T-helper 9 cell (primary cell): ENCODE measurements at regions not wholly inside any gene's neighbourhood (a gene's known extent, or its start where the extent isn't known, plus 50 kb on each side); places are given as distances from the start of the nearest gene placed in this dataset.

ENCODE experiments used
- DNase-seq: peaks from one replicate; pipeline ENCODE4 v3.0.0-alpha.2; 2020

GRCh38 chr7:41878309-41879295 is 175.7 kb upstream of the INHBA start:
- no peak for DNase-seq

GRCh38 chr7:41877118-41877517 is 174.2 kb upstream of the INHBA start:
- DNase-seq: no peak

DNA sequence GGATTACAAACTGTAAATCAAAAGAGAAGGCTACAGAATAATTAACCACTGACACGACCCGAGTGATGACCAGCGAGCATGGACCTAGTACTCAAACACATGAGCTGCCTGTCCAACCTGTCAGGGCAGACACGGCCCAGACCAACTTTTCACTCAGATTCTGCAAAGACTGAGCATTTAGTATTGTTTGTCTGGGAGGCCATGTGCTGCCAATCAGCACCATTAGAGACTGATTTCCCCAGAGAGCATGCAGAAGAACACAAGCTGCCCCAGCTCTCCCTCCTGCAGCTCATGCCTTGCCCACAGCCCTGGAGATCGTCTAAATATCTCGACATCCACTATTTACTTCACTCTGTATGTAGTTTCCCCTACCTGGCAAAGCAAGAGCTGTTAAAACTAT is 172.6 kb upstream of the INHBA start:
- no peak for DNase-seq

DNA sequence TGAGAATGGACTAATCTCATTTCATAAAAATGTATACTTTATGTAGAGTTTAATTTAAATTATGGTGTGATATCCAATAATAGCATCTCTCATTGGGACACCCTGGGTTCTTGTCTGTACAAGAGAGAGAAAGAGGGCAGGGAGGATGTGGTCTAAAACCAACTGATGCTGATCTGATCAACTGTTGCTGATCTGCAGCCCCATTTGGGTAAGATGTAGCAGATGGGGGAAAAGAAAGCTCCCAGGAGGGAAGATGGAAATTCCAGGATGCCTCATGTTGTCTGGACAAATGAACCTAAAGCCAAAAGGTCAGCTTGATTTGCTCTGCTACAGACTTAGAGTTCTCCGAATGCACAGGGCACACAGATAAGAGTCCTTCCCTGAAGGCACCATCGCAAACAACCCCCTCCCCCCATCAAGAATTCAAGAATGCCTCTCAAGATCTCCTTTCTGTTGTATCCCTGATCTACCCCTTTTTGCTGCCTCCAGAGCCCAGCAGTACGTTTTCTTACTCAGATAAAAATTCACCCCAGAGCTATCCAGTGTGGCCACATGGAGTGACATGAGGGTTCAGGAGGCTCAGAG is 171.4 kb upstream of the INHBA start:
- no peak for DNase-seq

DNA sequence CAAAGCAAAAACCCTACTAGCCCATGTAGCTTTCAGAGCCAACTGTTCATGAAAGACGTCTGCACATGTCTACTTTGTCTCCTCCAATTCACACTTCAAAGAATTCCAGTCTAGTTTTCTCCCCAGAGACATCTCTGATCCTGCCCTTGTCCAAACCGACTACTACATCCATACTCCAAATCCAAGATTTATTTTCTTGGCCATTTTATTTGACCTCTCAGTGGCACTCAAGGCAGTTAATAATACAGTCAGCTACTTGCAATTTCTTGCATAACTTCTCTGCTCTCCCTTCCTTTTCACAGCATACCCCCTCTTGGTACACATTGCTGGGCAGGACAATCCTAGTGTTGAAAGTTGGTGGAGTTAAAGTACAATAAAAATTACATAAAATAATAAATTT is 170.9 kb upstream of the INHBA start:
- DNase-seq: no peak

GRCh38 chr7:41872966-41873365 is 170.1 kb upstream of the INHBA start:
- no peak for DNase-seq

- DNase-seq: no peak
Measured at GRCh38 chr7:41870461-41871138, 167.7 kb upstream of the INHBA start.

DNA sequence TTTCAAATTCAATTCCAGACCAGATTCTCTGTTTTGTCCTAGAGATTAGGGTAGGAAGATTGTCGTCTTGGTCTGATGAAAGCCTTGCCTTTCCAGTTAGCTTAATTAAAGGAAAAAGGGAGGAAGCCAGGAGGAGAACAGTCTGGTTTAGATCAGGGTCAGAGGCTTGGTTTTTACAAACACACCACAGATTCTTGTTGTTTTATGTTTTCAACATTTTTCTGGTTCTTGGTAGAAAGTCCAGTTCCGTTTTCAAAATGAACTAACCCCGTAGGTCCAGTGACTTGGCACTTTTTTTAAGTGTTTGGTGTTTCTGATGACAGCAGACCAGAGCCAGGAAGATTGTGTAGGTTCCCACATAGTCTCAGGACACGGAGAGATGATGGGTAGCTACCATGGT is 167.1 kb upstream of the INHBA start:
- no peak for DNase-seq

- no peak for DNase-seq
Measured at GRCh38 chr7:41869596-41869995, 166.7 kb upstream of the INHBA start.

DNA sequence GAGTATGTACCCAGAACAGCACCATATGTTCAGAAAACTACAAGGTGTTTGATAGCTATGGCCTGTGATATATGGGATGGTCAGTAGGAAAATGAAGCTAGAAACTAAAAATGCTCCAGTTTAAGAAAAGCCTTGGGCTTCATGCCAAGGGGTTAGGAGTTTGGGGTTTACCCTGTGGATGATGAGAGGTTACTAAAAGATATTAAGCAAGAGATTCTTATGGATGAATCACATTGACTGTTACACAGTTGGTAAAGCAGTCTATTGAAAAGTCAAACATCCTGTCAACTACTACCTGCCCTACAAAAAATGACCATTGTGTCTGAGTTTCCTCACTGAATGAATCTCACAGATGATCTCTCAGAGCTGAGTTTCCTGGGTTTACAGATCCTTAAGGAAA is 166.2 kb upstream of the INHBA start:
- no peak for DNase-seq

GRCh38 chr7:41867639-41868280 is 164.9 kb upstream of the INHBA start:
- no peak for DNase-seq

DNA sequence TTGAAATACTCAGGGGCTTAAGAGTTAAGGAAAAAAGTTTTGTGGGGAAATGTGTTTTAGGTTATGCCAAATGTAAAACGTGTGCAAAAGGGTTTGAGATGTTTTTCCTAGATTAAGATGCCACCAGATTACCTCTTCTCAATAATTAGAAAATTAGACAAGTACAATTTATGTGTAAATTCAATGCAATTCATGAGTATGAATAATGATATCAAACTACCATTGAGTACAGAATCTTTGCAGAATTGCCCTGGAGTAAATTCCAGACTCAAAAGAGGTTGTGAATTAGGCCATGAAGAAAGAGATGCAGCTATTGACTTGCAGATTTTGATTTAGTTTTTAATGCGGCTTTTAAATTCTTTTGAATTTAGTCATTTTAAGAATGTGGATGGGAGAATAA is 159.4 kb upstream of the INHBA start:
- DNase-seq: no peak

- DNase-seq: no peak
Measured at GRCh38 chr7:41861642-41862041, 158.8 kb upstream of the INHBA start.

DNA sequence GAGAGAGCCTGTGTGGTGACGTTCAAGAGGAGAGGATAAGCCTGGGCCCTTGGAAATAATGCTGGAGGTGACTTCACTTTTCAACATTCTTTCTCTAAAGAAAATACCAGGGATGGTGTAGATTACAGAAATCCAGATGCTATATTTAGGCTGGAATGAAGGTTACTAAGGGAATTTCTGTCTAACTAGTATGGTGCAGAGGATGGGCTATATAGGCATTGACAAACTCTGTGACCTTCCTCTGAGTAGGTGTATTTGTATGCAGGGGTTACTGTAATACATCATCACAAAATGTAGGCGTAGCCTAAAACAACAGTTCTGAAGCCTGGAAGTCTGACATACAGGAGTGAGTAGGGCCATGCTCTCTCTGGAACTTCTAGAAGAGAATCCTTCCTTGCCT is 155.3 kb upstream of the INHBA start:
- DNase-seq: no peak

GRCh38 chr7:41855798-41856197 is 152.9 kb upstream of the INHBA start:
- no peak for DNase-seq

GRCh38 chr7:41847606-41848005 is 144.7 kb upstream of the INHBA start:
- DNase-seq: no peak

- no peak for DNase-seq
Measured at GRCh38 chr7:41847151-41847550, 144.3 kb upstream of the INHBA start.

- DNase-seq: no peak
Measured at GRCh38 chr7:41842956-41843355, 140.1 kb upstream of the INHBA start.

DNA sequence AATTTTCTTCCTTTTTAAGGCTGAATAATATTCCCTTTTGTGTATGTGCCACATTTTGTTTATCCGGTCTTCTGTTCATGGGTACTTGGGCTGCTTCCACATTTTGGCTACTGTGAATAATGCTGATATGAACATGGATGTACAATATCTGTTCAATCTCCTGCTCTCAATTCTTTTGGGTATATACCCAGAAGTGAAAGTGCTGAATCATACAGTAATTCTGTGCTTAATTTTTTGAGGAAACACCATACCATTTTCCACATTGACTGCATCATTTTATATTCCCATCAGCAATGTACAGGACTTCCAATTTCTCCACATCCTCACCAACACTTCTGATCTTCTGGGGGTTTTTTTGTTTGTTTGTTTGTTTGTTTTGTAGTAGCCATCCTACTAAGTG is 135.0 kb upstream of the INHBA start:
- no peak for DNase-seq

GRCh38 chr7:41835976-41836530 is 133.2 kb upstream of the INHBA start:
- DNase-seq: no peak

- no peak for DNase-seq
Measured at GRCh38 chr7:41834805-41835694, 132.2 kb upstream of the INHBA start.

DNA sequence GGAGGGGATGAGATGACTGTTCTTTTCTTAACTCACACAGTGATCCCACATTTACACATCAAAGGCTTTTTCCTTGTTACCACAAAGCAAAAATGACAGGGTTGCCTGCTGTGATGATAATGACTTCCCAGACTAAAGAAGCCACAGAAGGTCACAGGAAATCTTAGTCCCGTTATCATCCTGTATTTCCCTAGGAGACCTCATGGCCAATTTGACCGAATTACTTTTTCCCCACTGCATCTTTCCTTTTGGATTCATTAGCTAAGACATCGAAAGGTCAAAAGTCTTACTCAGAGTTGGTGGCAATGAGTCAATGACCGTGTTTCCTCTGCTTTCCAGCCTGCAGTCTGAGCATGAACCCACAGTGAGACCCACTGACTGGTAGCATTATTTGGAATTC is 130.1 kb upstream of the INHBA start:
- DNase-seq: no peak
